NCI-H748 (cell line): ENCODE measurements at regions not wholly inside any gene's neighbourhood (a gene's known extent, or its start where the extent isn't known, plus 50 kb on each side); places are given as distances from the start of the nearest gene placed in this dataset.

Source experiments
- DNase-seq: peaks from one replicate; lab custom pipeline; 2025; ENCODE audit not compliant: unreplicated experiment; lab: John Stamatoyannopoulos, UW

DNA sequence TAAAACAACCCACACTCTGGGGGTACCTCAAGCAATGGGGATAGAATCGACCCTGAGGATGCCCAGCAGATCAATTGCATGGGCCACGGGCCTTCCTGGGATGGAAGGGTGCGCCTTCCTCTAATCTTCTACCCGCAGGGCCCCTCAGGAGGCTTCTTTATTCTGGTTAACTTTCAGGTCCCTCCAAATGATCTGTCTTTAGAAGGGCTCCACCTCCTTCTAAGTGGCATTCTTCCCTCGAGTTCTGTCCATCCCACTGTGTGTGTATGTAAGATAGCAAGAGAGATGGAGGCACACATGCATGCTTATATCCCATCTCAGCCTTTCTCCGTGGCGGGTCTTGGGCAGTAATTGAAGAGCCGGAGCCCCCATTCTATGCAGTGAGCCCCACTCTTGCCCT lies 125.7 kb downstream of the MRM1 start:
- no peak for DNase-seq

DNA sequence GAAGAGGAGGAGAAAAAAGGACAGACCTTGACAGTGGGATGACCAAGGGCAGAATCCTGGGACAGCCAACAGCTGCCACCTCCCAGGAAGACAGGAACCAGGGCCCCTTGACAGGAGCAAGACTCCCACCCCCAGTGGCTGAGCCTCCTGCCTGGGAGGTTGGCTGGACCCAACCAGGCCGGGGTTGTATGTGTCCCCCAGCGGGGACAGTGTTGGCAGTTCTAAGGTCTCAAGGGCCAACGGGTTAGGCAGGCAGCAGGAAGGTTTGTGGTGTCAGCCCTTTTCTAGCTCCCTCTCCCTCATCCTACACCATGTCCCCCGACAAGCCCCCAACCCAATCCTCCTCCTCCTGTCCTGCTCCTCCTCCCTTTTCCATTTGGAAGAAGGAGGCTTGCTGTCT lies 126.2 kb downstream of the MRM1 start:
- no peak for DNase-seq

DNA sequence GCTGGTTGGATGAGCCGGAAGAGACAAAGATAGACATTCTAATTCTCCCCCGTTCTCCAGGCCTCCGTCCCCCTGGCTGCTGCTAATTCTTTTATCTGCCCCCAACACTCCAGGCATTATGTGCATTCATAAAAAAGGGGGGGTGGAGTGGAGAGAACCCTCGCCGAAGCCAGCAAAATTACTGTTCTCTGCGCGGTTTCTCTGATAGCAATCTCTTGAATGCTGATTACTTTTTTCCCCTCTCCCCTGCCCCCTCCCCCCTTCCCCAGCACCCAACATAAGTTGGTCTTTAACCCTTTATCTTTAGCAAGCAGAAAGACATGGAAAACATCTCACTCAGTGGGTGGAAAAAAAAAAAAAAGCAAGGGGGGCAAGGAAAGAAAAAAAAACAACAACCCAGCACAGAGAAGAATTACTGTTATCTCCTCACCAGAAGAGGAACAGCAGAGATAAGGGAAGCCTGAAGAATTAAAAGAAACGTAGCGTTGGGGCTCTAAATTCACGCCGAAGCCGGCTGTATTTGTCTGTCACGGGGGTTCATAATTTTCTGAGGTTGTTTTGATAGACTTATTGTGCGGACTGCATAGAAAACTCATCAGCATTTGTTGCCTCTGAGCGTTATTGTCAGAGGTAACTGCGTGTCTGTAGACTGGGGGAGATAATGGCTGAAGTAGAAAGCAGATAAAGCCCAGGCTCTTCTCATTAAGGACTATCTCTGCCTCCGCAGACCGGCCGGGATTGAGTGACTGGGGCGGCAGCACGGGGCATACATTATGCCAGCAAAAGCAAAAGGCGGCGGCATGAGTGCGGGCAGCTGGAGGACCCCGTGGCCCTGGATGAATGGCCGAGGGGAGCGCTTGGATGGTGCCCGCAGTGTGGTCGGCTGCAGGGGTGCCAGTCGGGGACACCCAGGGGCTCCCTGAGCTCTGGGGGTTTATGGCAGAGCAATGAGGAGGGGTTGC lies 126.9 kb downstream of the MRM1 start:
- no peak for DNase-seq

DNA sequence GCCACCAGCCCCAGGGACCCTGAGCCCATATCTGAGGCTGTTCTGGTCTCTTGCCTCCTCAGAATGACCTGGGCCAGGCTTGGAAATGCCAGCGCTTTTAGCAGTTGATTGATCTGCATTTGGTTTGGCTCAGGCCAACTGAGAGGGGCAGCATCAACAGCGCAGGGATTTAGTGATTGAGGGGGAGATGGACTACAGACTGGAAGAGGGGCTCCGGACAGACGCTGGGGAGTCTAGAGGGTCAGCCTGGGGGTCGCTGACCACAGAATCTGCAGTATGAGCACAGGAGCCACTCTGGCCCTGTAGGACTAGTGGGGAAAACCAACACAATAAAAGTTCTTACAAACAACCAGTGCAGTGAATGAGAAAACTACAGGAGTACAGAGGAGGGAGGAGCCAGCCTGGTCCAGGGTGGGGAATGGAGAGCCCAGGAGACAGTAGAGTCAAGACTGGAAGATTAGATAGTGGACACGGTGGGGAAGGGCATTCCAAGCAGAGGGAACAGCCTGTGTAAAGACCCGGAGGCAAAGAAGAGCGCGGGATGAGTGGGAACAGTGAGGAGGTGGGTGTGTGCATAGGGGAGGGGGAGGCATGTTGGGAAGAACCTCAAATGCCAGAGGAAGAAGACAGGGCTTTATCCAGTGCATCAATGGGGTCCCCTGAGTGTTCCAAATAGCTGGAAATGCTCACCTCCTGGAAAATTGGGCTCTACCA lies 128.9 kb downstream of the MRM1 start:
- DNase-seq = no peak

DNA sequence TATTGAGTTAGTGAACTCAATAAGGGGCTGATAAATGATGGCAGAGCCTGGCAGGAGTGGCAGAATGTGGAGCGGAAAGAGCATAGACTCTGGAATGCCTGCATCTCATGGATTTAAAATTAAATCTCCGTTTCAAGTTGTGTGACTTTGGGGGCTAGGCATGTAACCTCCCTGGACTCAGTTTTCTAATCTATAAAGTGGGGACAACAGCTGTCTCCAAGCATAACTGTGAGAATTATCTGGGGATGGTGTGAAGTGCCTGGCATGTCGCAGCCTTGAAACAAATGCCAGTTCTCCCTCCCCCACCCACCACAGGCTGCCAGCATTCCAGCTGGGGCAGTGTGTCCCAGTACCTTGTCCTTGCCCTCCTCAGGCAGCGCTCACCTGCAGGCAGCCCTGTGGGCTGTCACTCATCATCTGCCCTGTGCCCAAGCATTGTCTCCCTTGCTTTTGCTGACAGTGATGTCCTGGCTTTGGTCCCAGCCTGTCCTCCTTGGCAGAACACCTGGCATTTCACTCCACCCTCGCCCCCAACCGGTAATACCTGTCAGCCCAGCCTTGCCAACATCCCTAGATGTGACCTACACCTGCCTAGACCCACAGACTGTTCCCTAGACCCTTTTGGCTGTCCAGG lies 129.6 kb downstream of the MRM1 start:
- DNase-seq = peak; percentile 82

DNA sequence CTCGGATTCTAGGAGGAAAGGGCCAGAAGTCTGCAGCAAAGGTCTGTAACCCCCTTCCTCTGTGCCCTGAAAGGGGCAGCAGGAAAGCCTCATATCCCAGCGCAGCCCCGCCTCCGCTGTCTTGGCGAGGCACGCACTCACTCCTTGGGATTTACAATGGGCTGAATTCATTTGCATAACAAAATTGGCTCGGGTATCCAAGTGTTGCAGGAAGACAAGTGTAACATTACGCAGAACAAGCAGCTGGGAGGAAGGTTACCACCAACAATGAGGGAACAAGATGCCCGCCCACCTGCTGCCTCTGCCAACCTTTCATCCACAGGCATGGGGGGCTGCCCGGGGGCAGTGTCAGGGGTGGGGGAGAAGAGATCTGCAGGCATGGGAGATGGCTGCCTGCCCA lies 130.4 kb downstream of the MRM1 start:
- DNase-seq = peak; percentile 53

DNA sequence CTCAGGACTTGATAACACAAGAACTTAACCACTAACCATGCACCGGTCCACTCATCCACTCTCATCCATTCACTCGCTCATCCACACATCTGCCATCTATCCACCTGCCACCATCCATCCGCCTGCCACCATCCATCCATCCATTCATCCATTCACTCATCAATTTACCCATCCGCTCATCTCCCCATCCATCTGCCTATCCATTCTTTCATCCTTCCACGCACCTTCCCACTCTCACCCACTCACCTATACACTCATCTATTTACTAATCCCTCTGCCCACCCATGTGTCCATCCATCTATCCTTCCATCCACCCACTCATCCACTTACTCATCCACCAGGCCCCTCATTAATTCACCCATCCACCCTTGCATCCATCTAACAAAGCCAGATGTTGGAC lies 131.0 kb downstream of the MRM1 start:
- no peak for DNase-seq

DNA sequence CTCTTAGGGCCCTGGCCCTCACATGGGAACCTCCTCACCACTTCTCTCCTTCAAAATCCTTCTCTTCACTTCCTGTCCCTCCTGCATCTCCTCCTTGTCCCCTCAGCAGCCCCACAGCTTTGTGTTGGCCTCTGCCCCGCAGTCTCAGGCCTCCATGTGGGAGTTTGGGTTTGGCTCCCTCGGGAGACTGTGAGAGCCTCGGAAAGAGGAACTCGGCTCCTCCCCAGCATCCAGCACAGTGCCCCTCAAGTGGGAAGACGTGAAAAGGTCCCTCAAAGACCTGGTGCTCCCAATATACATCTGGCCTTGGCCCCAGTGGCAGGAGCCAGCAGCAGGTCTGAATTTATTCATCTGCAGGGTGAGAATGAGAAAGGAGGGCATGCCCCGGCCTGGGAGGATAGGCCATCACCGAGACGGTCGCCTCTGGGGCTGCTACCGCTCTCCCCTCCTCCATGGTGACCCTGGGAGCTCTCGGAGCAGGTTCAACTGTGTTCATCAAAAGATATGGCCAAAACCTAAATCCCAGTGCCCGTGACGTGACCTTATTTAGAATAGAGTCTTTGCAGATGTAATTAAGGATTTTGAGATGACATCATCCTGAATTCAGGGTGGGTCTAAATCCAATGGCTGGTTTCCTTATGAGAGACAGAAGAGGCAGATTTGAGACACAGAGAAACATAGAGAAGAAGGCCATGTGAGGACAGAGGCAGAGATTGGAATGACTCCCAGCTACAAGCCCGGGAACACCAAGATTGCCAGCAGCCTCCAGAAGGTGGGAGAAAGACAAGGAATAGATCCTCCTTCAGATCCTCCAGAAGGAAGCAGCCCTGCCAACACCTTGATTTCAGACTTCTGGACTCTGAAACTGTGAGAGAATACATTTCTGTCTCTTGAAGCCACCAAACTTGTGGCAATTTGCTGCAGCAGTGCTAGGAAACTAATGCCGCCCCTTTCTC lies 135.1 kb downstream of the MRM1 start:
- no peak for DNase-seq

DNA sequence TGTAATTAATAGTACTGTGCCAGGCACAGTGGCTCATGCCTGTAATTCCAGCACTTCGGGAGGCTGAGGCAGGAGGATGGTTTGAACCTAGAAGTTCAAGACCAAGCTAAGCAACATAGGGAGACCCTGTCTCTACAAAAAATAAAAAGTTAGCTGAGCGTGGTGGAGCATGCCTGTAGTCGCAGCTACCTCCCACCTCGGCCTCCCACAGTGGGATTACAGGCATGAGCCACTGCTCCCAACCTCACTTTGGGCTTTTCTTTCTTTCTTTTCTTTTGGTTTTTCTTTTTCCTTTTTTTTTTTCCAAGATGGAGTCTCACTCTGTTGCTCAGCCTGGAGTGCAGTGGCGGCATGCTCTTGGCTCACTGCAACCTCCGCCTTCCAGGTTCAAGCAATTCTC lies 137.8 kb downstream of the MRM1 start:
- no peak for DNase-seq

DNA sequence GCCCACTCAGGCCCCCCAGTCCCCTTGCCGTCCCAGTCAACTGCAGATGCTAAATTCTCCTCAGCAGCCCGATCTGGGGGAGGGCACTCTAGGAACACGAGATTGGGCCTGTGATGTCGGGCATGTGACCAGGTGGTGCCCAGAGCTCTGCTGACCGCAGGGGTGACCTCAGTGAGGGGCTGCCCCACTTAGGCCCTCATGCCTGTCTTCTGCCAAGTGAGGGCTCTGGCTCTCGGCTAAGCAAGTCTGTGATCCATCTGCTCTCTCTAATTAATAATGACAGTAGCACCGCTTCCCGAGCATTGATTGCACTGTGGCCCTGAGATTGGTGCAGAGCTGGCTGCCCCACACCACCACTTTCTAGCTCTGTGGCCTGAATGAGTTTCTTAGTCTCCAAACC lies 138.8 kb downstream of the MRM1 start:
- DNase-seq = no peak

DNA sequence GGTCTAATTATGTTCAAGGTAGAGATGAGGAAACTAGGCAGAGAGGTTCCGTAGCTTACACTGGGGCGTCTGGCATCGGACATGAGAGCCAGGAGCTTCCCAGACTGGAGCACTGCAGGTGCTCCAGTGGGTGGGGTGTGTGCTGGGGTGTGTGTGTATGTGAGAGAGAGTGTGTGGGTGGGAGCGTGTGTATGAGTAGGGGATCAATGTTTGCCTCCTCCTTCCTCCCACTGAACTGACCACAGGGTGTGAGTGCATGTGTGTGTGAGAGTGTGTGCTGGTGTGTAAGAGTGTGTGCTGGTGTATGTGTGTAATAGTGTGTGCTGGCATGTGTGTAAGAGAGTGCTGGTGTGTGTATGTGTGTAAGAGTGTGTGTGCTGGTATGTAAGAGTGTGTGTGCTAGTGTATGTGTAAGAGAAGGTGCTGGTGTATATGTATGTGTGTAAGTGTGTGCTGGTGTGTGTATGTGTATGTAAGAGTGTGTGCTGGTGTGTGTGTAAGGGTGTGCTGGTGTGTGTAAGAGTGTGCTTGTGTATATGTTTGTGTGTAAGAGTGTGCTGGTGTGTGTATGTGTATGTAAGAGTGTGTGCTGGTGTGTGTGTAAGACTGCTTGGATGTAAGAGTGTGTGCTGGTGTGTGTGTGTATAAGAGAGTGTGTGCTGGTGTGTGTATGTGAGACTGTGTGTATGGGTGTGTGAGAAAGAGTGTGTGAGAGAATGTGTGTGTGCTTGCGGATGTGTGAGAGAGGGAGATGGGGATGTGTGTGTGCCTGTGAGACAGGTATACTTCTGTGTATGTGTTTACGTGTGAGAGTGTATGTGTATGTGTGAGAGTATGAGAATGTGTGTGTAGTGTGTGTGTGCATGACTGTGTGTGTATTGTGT lies 139.9 kb downstream of the MRM1 start:
- DNase-seq = no peak

DNA sequence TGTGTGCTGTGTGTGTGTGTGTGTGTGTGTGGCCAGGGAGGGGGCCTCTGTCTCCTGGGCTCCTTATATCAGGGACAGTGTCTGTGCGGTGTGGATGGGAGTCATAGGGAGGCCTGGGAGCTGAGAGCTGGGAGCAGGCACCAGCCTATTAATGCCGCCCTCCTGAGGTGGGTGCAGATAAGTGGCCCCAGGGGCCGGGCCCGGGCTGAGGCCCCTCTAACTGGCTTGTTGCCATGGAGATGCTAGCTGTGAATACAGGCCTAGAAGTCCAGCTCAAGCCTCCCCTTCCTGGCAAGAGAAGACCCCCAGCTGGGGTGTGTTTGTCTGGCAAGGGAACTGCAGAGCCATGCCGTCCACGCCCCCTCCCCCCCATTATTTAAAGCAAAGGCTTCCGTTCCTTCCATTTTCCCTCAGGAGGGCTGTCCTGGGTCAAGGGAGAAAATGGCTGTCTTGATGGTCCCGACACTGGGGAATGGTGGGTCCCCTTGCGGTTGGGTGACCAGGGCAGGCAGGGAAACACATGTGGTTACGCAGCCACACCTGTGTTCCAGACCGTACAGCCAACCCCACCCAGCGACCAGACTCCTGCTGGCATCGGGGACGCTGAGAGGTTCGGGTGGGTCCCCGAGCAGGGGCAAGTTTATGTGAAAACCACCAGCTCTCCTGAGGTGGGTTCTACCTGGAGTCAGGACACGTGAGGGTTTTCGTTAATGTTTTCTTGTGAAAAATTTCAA lies 141.1 kb downstream of the MRM1 start:
- peak; percentile 82 for DNase-seq

DNA sequence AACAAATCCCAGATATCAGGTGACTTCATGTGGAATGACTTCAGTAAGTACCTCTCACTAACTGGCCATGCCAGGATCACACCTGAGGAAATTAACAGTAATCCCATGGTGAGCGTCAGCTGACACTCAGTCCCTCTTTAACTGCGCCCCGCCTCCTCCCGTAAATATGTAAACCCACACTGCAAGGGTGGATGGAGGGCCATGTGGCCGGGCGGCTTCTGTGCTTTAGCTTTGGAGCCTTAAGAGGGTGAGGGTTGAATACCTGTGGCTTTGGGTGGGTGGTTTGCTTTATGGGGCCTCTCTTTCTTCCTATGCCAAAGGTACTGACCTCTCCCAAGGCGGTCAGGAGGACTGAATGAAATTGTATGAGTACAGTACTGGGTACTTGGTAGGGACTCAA lies 141.7 kb downstream of the MRM1 start:
- peak; percentile 73 for DNase-seq

DNA sequence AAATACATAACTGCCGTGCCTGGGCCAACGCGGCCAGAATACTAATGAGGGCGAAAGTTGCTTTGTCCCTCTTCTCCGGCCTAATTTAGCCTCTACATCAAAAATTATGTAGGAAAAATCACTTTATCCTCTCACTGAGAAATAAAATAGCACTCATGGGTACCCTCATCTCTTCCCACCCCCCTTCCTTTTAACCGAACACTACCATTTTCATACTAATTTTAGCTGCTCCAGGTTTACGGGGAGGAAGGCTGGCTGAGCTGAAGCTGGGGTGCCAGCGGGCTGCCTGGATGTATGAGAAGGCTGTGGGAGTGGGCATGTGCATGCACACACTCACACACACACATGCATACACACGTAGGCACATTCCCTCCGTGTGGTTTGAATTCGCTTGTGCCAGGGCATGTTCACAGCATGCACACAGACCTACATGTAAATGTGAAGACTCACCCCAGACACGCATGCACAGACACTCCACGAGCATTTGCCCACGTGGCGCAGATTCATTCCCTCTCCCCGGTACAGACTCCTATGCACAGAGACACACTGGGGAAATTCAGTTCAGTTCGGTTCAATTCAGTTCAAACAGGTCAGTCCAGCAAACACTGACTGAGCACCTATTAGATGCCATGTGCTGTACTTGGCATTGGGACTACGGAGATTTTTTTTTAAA lies 145.1 kb downstream of the MRM1 start:
- DNase-seq = no peak

DNA sequence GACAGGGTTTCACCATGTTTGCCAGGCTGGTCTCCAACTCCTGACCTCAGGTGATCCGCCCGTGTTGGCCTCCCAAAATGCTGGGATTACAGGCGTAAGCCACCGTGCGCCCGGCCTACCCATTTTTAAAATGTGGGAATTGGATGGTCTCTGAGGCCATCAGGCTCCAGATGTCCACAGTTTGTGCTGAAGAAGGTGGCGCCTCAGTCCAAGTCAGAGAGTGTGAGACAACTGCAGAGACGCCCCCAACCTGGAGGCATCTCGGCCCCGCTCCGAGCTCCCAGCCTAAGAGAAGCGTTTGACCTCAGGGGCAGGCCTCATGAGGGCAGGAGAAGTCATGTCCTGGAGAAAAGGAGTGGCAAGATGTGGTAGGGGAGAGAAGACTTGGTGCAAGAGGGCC lies 146.5 kb downstream of the MRM1 start:
- DNase-seq = no peak

DNA sequence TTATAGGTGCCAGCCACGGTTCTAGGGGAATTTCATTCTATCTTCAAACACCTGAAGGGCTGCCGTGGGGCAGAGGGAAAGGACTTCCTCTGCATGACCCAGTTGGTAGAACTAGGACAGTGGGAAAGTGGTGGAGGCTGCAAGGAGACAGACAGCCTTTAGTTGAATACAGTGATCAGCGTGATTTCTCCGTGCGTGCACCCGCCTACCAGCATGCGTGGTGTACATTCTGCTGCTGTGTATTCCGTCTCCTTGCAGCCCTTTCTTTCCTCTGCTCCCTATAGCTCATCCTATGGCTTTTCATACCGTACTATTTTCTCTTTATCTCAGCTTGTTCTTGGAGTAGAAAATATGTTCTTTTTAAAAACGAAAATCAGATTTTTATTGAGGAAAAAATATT lies 146.9 kb downstream of the MRM1 start:
- no peak for DNase-seq

DNA sequence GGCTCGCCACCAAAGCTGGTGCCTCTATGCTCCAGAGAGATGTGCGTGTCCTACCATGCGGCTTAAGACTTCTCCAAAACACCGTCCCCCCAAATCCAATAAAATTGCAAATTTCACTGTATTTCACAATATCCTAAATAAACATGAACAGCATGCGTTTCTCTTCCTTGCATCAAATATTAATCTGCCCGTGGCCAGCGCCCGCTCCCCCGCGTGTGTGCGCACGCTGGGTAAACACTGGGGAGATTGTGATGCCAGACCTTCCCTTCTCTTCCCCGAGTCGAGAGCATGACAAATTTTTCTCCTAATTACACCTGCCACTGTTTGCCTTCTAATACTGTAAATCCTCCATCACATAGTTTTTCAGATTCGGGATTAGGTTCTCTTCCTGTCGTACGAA lies 148.1 kb downstream of the MRM1 start:
- peak; percentile 56 for DNase-seq

DNA sequence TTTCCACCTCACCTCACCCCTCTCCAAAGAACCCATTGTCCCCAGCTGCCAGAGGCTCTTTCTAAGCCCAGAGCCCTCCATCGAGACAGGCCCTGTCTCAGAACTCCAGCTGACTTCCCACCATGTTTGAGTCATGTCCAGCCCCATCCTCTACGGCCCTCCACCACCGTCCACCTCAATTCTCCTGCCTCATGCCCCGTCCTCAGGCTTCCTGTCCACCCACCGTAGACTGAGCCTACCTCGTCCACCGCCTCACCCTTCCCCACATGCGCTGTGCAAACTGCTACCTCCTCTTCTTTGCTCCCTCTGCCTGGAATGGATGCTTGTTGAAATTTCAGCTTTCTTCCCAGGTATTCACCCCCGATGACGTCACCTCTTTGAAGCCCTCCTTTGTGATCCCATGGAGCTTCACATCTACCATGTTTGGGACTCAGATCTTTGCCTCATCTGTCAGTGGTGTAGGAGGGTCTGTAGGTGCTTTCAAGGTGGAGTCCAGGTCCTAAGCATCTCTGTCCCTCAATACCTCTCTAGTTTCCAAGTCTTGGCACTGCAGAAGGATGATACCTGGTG lies 149.0 kb downstream of the MRM1 start:
- DNase-seq = no peak
